Natural killer cell (primary cell): ENCODE measurements at regions not wholly inside any gene's neighbourhood (a gene's known extent, or its start where the extent isn't known, plus 50 kb on each side); places are given as distances from the start of the nearest gene placed in this dataset.

Source experiments
- ATAC-seq, 3 donors: fragments of 150-1000 bp in 2 of 3; fragments of 200-7000 bp in 1 of 3; cut with Tn5 transposase; 1 replicate in 1 of 3; 2 replicates in 2 of 3; pipeline ENCODE4 v1.10.0; 2021; ENCODE audit warnings: mild to moderate bottlenecking in 2 of 3, moderate library complexity in 2 of 3
- DNase-seq, 2 donors: peaks; one replicate each; pipeline versions ENCODE4 v3.0.0 to v3.0.0-alpha.2; 2013 to 2021; ENCODE audit warnings: mixed read lengths in 1 of 2
- H3K27ac ChIP-seq: one replicate; pipeline ENCODE4 v1.5.1; 2013; ENCODE audit warnings: mild to moderate bottlenecking, low read length
- H3K27me3 ChIP-seq: one replicate; pipeline ENCODE4 v1.6.1; 2013; ENCODE audit warnings: low read length; ENCODE audit not compliant: control insufficient read depth, insufficient read depth
- H3K36me3 ChIP-seq: one replicate; pipeline ENCODE4 v1.6.1; 2013; ENCODE audit warnings: low read length; ENCODE audit not compliant: control insufficient read depth, insufficient read depth
- H3K4me1 ChIP-seq: one replicate; pipeline ENCODE4 v1.6.1; 2013; ENCODE audit warnings: low read length; ENCODE audit not compliant: control insufficient read depth, insufficient read depth
- H3K4me3 ChIP-seq: one replicate; pipeline ENCODE4 v1.5.1; 2013; ENCODE audit warnings: low read length
- H3K9me3 ChIP-seq: one replicate; pipeline ENCODE4 v1.6.1; 2013; ENCODE audit warnings: low read length; ENCODE audit not compliant: control insufficient read depth, insufficient read depth
- H3K27ac Mint-ChIP-seq, 2 donors: one replicate each; pipeline ENCODE4 v1.8.0; 2022; ENCODE audit warnings: mild to moderate bottlenecking in 2 of 2, mixed read lengths in 2 of 2, moderate library complexity in 1 of 2
- H3K27me3 Mint-ChIP-seq, 2 donors: one replicate each; pipeline ENCODE4 v1.8.0; 2022; ENCODE audit warnings: low read depth in 2 of 2, mixed read lengths in 2 of 2
- H3K36me3 Mint-ChIP-seq: one replicate; pipeline ENCODE4 v1.8.0; 2022; ENCODE audit warnings: mixed read lengths
- H3K4me1 Mint-ChIP-seq, 2 donors: one replicate each; pipeline ENCODE4 v1.8.0; 2022; ENCODE audit warnings: mixed read lengths in 2 of 2
- H3K4me3 Mint-ChIP-seq: one replicate; pipeline ENCODE4 v1.8.0; 2022; ENCODE audit warnings: mild to moderate bottlenecking, moderate library complexity, mixed read lengths
- H3K9me3 Mint-ChIP-seq, 2 donors: one replicate each; pipeline ENCODE4 v1.8.0; 2022; ENCODE audit warnings: mixed read lengths in 2 of 2
- WGBS: methylation state at CpG from one replicate; pipeline ENCODE4 v1.1.7; 2013; ENCODE audit warnings: missing lambda C conversion rate; ENCODE audit not compliant: insufficient coverage; 5-methylcytosine and 5-hydroxymethylcytosine counted together
- intact Hi-C: fragments of 100-400 bp; cut with micrococcal nuclease; formaldehyde crosslinking; loops from one replicate; pipeline ENCODE4 v1.14.2; 2022
- TF ChIP-seq, protein P1 (sequence below): fragments of 200-600 bp; IDR thresholded peaks from one replicate; pipeline ENCODE4 v1.8.0; 2022; ENCODE audit warnings: antibody characterized with exemption

DNA sequence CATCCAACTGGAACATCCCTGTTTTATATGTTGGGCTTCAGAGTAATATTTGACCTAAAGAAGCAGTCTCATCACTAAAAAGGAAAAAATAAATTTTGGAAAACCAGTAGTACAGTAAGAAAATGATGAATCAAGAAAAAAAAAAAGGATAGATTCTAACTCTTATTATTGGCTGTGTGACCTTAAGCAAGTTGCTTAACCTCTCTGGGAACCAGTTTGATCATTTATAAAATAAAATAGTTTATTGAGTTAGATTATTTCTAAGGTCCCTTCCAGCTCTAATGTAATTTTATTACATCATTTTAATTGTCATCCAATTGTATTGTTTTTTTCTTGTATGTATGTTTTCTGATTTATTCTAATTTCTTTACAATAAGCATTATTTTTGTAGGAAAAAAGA lies 127.0 kb downstream of the PRELID2 start:
- H3K27ac Mint-ChIP-seq, result no peak overlapping the region

DNA sequence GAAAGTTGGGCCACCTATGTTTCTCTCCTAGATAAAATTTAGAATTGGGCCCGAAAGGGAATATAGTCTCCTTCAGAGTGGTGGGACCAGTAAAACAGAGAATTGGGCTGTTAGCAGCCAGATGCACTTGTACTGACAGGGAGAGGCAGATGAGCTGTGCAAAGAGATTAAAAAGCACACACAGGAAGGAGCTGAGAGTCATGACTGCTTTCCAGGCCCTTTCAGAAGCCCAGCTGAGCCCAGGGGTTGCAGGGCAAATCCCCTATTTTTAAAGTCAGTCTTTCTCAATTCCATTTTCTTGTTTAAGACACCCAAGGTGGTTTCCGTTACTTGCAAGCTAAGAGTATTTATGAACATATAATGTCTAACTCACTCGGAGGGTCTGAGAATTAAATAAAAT lies 130.4 kb downstream of the PRELID2 start:
- Mint-ChIP-seq H3K27me3 (no peaks in the 10 kb centered on the region), H3K4me1 (no peaks in the 10 kb centered on the region), H3K4me3 (no peak overlapping the region), H3K9me3 (no peaks in the 10 kb centered on the region), H3K36me3 (no peaks in the 10 kb centered on the region), H3K27ac (no peak overlapping the region)
- H3K36me3 ChIP-seq, result no peaks in the 10 kb centered on the region
- H3K9me3 ChIP-seq, result no peaks in the 10 kb centered on the region
- H3K27ac ChIP-seq, result no peak overlapping the region
- H3K27me3 ChIP-seq, result no peaks in the 10 kb centered on the region
- no peak for ATAC-seq
- TF ChIP-seq, protein P1, sequence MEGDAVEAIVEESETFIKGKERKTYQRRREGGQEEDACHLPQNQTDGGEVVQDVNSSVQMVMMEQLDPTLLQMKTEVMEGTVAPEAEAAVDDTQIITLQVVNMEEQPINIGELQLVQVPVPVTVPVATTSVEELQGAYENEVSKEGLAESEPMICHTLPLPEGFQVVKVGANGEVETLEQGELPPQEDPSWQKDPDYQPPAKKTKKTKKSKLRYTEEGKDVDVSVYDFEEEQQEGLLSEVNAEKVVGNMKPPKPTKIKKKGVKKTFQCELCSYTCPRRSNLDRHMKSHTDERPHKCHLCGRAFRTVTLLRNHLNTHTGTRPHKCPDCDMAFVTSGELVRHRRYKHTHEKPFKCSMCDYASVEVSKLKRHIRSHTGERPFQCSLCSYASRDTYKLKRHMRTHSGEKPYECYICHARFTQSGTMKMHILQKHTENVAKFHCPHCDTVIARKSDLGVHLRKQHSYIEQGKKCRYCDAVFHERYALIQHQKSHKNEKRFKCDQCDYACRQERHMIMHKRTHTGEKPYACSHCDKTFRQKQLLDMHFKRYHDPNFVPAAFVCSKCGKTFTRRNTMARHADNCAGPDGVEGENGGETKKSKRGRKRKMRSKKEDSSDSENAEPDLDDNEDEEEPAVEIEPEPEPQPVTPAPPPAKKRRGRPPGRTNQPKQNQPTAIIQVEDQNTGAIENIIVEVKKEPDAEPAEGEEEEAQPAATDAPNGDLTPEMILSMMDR, result no peak
- H3K4me3 ChIP-seq, result no peak overlapping the region
- no peaks in the 10 kb centered on the region for H3K4me1 ChIP-seq
- no peak for DNase-seq
- WGBS, result 88% methylated on average over 1 of the region's 3 CpGs
- intact Hi-C loops, result no loop called here

More for the DNA sequence above, 127.0 kb downstream of the PRELID2 start:
- no peak for DNase-seq
- Mint-ChIP-seq H3K4me3 (no peak overlapping the region), H3K27me3 (no peaks in the 10 kb centered on the region), H3K4me1 (no peaks in the 10 kb centered on the region), H3K36me3 (no peaks in the 10 kb centered on the region), H3K9me3 (no peaks in the 10 kb centered on the region)
- no peak overlapping the region for H3K4me3 ChIP-seq
- H3K27me3 ChIP-seq, result no peaks in the 10 kb centered on the region
- no peak overlapping the region for H3K27ac ChIP-seq
- TF ChIP-seq, protein P1, result no peak
- H3K36me3 ChIP-seq, result no peaks in the 10 kb centered on the region
- no peaks in the 10 kb centered on the region for H3K4me1 ChIP-seq
- H3K9me3 ChIP-seq, result no peaks in the 10 kb centered on the region
- ATAC-seq, result no peak
- intact Hi-C loops, result no loop called here

DNA sequence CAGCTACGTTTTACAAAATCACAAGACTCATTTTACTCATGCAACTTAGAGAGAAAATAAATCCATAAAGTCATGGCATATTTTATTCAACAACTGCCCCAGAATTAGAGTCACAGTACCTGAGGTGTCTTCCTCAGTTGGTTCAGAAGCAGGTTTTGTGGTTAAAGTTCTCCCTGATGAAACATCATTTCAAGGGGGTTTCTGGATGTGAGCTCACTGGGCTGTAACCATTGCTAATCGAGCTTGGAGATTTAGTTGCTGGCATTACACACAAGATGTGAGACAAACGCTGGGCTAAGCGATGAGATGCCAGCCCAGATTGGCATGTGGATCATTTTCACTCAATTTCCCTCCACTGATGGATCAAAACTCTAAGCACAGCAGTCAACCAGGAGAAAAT lies 131.3 kb downstream of the PRELID2 start:
- Mint-ChIP-seq H3K27me3 (no peaks in the 10 kb centered on the region), H3K27ac (no peak overlapping the region), H3K36me3 (no peaks in the 10 kb centered on the region), H3K4me3 (no peak overlapping the region), H3K9me3 (no peaks in the 10 kb centered on the region), H3K4me1 (no peaks in the 10 kb centered on the region)
- no peaks in the 10 kb centered on the region for H3K4me1 ChIP-seq
- H3K27me3 ChIP-seq, result no peaks in the 10 kb centered on the region
- H3K4me3 ChIP-seq, result no peak overlapping the region
- no peak overlapping the region for H3K27ac ChIP-seq
- H3K9me3 ChIP-seq, result no peaks in the 10 kb centered on the region
- H3K36me3 ChIP-seq, result no peaks in the 10 kb centered on the region
- WGBS, result 81% methylated on average over 4 of the region's 4 CpGs
- ATAC-seq (no peak), DNase-seq (no peak)
- intact Hi-C loops, result no loop called here
- TF ChIP-seq, protein P1, result no peak

DNA sequence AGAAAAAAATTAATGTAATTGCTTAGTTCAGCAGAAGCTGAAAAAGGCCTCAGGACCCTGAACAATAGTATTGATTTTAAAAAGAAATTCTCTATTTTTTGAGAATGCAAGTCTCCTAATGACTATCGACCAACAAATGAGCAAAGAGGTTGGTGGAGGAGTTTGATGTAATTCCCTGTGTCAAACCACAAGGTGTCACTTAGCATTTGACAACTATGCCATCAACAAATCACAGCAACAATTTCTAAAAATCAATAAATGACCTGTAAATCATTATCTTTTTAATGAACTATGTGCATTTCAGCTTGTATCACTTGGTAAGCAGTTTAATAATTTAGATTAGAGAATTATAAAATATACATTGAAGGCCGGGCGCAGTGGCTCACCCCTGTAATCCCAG lies 133.7 kb downstream of the PRELID2 start:
- Histone ChIP-seq H3K27me3 (no peaks in the 10 kb centered on the region), H3K9me3 (no peaks in the 10 kb centered on the region), H3K36me3 (no peaks in the 10 kb centered on the region), H3K4me3 (no peak overlapping the region), H3K27ac (no peak overlapping the region), H3K4me1 (no peaks in the 10 kb centered on the region)
- Mint-ChIP-seq H3K27me3 (no peaks in the 10 kb centered on the region), H3K9me3 (no peaks in the 10 kb centered on the region), H3K27ac (no peak overlapping the region), H3K36me3 (no peaks in the 10 kb centered on the region), H3K4me3 (no peak overlapping the region), H3K4me1 (no peaks in the 10 kb centered on the region)
- ATAC-seq, result no peak
- TF ChIP-seq, protein P1, result no peak
- intact Hi-C loops, result no loop called here
- no peak for DNase-seq
- 95% methylated on average over 3 of the region's 3 CpGs for WGBS
